ENCODE measurements at regions not wholly inside any gene's neighbourhood (a gene's known extent, or its start where the extent isn't known, plus 50 kb on each side); places are given as distances from the start of the nearest gene placed in this dataset.

DNA sequence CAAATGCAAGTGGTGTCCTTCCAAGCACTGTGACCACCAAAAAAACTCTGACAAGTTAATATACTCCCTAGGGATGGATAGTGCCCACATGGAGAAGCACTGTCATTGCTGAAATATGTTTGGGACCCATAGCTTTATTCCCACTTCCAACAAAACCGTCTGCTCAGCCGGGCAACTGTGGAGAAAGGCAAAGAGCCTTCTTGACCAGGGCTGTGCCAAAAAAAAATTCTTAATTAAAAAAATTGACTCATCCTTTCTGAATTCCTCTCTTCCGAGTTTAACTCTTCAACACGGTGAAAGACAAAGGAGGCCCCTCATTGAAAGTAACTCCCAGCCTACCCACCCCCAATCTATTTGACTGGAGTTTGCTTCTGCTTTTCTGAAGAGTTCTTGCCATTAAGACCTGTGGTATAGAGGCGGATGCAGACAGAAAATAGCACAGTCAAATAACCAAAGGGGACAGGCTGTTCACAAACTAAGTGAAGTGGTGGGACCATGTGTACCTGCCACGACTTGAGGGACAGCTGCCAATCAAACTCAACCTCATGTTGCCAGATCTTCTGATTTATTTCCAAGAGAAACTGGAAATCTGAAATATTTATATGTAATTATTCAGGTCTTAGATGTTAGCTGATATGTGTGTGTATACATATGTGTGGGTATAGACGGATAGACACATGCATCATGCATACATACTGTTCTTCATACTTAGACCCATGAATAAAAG is 135.4 kb upstream of the PFN2 start:
- TF ChIP-seq, protein P1, sequence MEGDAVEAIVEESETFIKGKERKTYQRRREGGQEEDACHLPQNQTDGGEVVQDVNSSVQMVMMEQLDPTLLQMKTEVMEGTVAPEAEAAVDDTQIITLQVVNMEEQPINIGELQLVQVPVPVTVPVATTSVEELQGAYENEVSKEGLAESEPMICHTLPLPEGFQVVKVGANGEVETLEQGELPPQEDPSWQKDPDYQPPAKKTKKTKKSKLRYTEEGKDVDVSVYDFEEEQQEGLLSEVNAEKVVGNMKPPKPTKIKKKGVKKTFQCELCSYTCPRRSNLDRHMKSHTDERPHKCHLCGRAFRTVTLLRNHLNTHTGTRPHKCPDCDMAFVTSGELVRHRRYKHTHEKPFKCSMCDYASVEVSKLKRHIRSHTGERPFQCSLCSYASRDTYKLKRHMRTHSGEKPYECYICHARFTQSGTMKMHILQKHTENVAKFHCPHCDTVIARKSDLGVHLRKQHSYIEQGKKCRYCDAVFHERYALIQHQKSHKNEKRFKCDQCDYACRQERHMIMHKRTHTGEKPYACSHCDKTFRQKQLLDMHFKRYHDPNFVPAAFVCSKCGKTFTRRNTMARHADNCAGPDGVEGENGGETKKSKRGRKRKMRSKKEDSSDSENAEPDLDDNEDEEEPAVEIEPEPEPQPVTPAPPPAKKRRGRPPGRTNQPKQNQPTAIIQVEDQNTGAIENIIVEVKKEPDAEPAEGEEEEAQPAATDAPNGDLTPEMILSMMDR (IDR thresholded peaks at IDR 0.05), result no peak
- no peak for TF ChIP-seq POLR2A (IDR thresholded peaks at IDR 0.05; ENCODE audit: low read length)
- TF ChIP-seq MAZ (IDR thresholded peaks at IDR 0.05; ENCODE audit: borderline replicate concordance, low read depth, low read length), result no peak
- TF ChIP-seq KDM1A (IDR thresholded peaks at IDR 0.05; ENCODE audit: low read depth), result no peak
- no peak for TF ChIP-seq NPAS2 (CRISPR knock-in tag; IDR thresholded peaks at IDR 0.05; ENCODE audit: borderline replicate concordance)
- TF ChIP-seq, protein P2, sequence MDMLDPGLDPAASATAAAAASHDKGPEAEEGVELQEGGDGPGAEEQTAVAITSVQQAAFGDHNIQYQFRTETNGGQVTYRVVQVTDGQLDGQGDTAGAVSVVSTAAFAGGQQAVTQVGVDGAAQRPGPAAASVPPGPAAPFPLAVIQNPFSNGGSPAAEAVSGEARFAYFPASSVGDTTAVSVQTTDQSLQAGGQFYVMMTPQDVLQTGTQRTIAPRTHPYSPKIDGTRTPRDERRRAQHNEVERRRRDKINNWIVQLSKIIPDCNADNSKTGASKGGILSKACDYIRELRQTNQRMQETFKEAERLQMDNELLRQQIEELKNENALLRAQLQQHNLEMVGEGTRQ (IDR thresholded peaks at IDR 0.05), result no peak
- no peak for TF ChIP-seq CEBPB (IDR thresholded peaks at IDR 0.05)
- TF ChIP-seq, protein P3, sequence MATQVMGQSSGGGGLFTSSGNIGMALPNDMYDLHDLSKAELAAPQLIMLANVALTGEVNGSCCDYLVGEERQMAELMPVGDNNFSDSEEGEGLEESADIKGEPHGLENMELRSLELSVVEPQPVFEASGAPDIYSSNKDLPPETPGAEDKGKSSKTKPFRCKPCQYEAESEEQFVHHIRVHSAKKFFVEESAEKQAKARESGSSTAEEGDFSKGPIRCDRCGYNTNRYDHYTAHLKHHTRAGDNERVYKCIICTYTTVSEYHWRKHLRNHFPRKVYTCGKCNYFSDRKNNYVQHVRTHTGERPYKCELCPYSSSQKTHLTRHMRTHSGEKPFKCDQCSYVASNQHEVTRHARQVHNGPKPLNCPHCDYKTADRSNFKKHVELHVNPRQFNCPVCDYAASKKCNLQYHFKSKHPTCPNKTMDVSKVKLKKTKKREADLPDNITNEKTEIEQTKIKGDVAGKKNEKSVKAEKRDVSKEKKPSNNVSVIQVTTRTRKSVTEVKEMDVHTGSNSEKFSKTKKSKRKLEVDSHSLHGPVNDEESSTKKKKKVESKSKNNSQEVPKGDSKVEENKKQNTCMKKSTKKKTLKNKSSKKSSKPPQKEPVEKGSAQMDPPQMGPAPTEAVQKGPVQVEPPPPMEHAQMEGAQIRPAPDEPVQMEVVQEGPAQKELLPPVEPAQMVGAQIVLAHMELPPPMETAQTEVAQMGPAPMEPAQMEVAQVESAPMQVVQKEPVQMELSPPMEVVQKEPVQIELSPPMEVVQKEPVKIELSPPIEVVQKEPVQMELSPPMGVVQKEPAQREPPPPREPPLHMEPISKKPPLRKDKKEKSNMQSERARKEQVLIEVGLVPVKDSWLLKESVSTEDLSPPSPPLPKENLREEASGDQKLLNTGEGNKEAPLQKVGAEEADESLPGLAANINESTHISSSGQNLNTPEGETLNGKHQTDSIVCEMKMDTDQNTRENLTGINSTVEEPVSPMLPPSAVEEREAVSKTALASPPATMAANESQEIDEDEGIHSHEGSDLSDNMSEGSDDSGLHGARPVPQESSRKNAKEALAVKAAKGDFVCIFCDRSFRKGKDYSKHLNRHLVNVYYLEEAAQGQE (IDR thresholded peaks at IDR 0.05), result no peak
- TF ChIP-seq RAD21 (conservative IDR thresholded peaks at IDR 0.05 in 1 of 2, IDR thresholded peaks at IDR 0.05 in 1 of 2), result no peak
- no peak for TF ChIP-seq GATA3 (IDR thresholded peaks at IDR 0.05; ENCODE audit: borderline replicate concordance)

All from A549 (cell line).